HepG2 (cell line): ENCODE measurements at regions not wholly inside any gene's neighbourhood (a gene's known extent, or its start where the extent isn't known, plus 50 kb on each side); places are given as distances from the start of the nearest gene placed in this dataset.

Source experiments
- CAMTA2 ChIP-seq: sonication (generic); formaldehyde crosslinking; IDR thresholded peaks from 2 replicates; pipeline ENCODE4 v1.4.0; 2020; ENCODE audit warnings: mild to moderate bottlenecking, missing genetic modification reagents, borderline replicate concordance
- DRAP1 ChIP-seq: IDR thresholded peaks from 2 replicates; pipeline ENCODE4 v1.6.1; 2016; ENCODE audit warnings: missing genetic modification reagents, missing compliant biosample characterization
- FOXM1 ChIP-seq: sonication (generic); formaldehyde crosslinking; IDR thresholded peaks from 2 replicates; pipeline ENCODE4 v1.5.0; 2020; ENCODE audit warnings: missing genetic modification reagents
- HCFC1 ChIP-seq: fragments of 150-350 bp; IDR thresholded peaks from 2 replicates; pipeline ENCODE4 v1.6.1; 2014; ENCODE audit warnings: low read depth, low read length
- HMGXB4 ChIP-seq, 2 experiments: sonication (generic) in 1 of 2; formaldehyde crosslinking in 1 of 2; IDR thresholded peaks; 2 replicates each; pipeline versions ENCODE4 v1.4.0 to v1.6.1; 2018 to 2020; ENCODE audit warnings: missing genetic modification reagents in 2 of 2, borderline replicate concordance in 1 of 2, low read depth in 1 of 2, mild to moderate bottlenecking in 1 of 2, missing biosample characterization in 1 of 2
- SMARCE1 ChIP-seq: fragments of 450-650 bp; IDR thresholded peaks from 2 replicates; pipeline ENCODE4 v1.6.1; 2017; ENCODE audit warnings: borderline replicate concordance
- ZNF230 ChIP-seq: sonication (generic); formaldehyde crosslinking; IDR thresholded peaks from 2 replicates; pipeline ENCODE4 v1.4.0; 2020; ENCODE audit warnings: mild to moderate bottlenecking, missing genetic modification reagents
- ZNF251 ChIP-seq: sonication (generic); formaldehyde crosslinking; IDR thresholded peaks from 2 replicates; pipeline ENCODE4 v1.9.0; 2021; ENCODE audit warnings: mild to moderate bottlenecking, missing genetic modification reagents
- ZNF512B ChIP-seq: sonication (generic); formaldehyde crosslinking; IDR thresholded peaks from 2 replicates; pipeline ENCODE4 v1.5.1; 2020; ENCODE audit warnings: missing genetic modification reagents, mild to moderate bottlenecking, borderline replicate concordance
- ZNF558 ChIP-seq: sonication (generic); formaldehyde crosslinking; IDR thresholded peaks from 2 replicates; pipeline ENCODE4 v1.9.0; 2022; ENCODE audit warnings: mild to moderate bottlenecking, missing genetic modification reagents, borderline replicate concordance
- ZNF644 ChIP-seq: IDR thresholded peaks from 2 replicates; pipeline ENCODE4 v1.6.1; 2016; ENCODE audit warnings: low read depth
- TF ChIP-seq, protein P1 (sequence below): sonication (generic); formaldehyde crosslinking; IDR thresholded peaks from 2 replicates; pipeline ENCODE4 v1.5.1; 2020; ENCODE audit warnings: mild to moderate bottlenecking, missing genetic modification reagents, moderate library complexity

DNA sequence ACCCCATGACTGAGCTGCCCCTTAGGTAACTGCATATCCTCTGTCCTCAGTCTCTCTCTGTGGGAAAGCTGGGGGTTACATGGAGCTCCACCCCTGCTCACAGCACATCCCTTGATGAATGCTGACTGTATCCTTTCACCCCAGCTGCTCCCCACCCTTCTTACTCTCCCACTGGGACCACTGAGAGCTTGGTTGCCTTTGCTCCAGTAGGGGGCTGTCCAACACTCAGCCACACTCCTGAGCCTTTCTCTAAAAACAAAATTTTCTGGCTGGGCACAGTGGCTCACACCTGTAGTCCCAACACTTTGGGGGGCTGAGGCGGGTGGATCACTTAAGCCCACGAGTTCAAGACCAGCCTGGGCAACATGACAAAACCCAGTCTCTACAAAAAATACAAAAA, 55.4 kb upstream of the EPCAM start (continued):
- no peak for TF ChIP-seq FOXM1
- 0 out of 2 replicates have a peak, but pooled peaks have one; percentile 59 for TF ChIP-seq ZNF558 (CRISPR knock-in tag)
- no peak for TF ChIP-seq ZNF251 (CRISPR knock-in tag)
- peak in 1 of 2 experiments; percentile 19; a peak in 1 of 4 replicates for TF ChIP-seq HMGXB4 (CRISPR knock-in tag; IDR thresholded peaks at IDR 0.05; ENCODE audit: borderline replicate concordance in 1 of 2, low read depth in 1 of 2)
- TF ChIP-seq SMARCE1, result no peak
- no peak for TF ChIP-seq HCFC1
- TF ChIP-seq CAMTA2 (CRISPR knock-in tag), result no peak
- no peak for TF ChIP-seq ZNF230 (CRISPR knock-in tag)
- TF ChIP-seq ZNF512B (CRISPR knock-in tag), result 0 out of 2 replicates have a peak, but pooled peaks have one; percentile 1
- no peak for TF ChIP-seq DRAP1 (CRISPR knock-in tag)
- TF ChIP-seq, protein P1, sequence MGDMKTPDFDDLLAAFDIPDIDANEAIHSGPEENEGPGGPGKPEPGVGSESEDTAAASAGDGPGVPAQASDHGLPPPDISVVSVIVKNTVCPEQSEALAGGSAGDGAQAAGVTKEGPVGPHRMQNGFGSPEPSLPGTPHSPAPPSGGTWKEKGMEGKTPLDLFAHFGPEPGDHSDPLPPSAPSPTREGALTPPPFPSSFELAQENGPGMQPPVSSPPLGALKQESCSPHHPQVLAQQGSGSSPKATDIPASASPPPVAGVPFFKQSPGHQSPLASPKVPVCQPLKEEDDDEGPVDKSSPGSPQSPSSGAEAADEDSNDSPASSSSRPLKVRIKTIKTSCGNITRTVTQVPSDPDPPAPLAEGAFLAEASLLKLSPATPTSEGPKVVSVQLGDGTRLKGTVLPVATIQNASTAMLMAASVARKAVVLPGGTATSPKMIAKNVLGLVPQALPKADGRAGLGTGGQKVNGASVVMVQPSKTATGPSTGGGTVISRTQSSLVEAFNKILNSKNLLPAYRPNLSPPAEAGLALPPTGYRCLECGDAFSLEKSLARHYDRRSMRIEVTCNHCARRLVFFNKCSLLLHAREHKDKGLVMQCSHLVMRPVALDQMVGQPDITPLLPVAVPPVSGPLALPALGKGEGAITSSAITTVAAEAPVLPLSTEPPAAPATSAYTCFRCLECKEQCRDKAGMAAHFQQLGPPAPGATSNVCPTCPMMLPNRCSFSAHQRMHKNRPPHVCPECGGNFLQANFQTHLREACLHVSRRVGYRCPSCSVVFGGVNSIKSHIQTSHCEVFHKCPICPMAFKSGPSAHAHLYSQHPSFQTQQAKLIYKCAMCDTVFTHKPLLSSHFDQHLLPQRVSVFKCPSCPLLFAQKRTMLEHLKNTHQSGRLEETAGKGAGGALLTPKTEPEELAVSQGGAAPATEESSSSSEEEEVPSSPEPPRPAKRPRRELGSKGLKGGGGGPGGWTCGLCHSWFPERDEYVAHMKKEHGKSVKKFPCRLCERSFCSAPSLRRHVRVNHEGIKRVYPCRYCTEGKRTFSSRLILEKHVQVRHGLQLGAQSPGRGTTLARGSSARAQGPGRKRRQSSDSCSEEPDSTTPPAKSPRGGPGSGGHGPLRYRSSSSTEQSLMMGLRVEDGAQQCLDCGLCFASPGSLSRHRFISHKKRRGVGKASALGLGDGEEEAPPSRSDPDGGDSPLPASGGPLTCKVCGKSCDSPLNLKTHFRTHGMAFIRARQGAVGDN, result peak; percentile 29; the same call in 1 of the 2 replicates
- no peak for TF ChIP-seq ZNF644
